ENCODE measurements at regions not wholly inside any gene's neighbourhood (a gene's known extent, or its start where the extent isn't known, plus 50 kb on each side); places are given as distances from the start of the nearest gene placed in this dataset.
A peak's percentile ranks its signal among the peaks of the same experiment; 100 is the strongest.
"Not testable (repeated sequence)": the region's sequence is repeated elsewhere in the genome, so short reads cannot be mapped to it uniquely, and the experiment has no call there.

DNA sequence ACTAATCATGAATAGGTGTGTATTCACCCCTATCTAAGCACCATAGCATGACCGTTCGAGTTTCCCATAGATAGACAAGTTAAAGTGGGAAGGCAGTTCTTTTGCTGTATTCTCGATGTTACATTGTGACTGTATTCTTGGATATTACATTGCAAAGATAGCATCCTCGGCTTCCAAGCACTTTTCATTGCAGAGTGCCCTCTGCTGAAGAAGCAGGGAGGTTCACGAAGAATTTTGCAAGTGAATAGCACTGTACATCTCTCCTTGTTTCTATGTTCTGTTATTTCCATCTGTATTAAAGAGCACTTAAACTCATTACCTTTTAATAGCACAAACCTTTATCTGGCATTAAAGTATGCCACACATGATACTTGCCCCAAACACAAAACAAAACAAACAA lies 426.7 kb upstream of the ARX start:
- peak in 1 of 2 experiments; percentile 7 for DNase-seq

- no peak for DNase-seq
These were observed 417.5 kb upstream of the ARX start for GRCh38 chrX:25433307-25433706.

- no peak for DNase-seq
These were observed 416.6 kb upstream of the ARX start for GRCh38 chrX:25432396-25432795.

GRCh38 chrX:25427873-25428555 lies 412.2 kb upstream of the ARX start:
- DNase-seq: no peak

- not testable (repeated sequence) for DNase-seq
These were observed 388.4 kb upstream of the ARX start for GRCh38 chrX:25404163-25404562.

GRCh38 chrX:25389266-25389665 lies 373.5 kb upstream of the ARX start:
- no peak for DNase-seq

- no peak for DNase-seq
These were observed 367.4 kb upstream of the ARX start for GRCh38 chrX:25383196-25383595.

DNA sequence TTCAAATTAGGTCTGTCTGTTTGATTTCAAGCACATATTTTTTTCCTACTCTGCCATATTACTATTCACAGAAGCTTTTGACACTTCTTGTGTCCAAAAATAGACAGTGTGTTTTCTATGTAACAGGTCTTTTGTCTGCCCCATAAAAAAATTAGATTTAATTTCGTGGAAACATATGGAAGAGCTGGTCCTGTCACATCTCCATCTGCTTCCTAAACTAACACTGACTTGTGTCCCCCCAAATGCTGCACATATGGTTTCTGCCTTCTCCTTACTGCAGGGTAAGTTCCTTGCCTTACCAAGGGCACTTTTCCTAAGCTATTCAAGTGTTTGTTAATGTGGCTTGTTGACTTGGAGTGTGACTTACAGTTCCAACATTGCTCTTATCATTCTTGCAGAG lies 340.7 kb upstream of the ARX start:
- no peak for DNase-seq

GRCh38 chrX:25344161-25344936 lies 328.6 kb upstream of the ARX start:
- peak; percentile 47 to 62 for DNase-seq

DNA sequence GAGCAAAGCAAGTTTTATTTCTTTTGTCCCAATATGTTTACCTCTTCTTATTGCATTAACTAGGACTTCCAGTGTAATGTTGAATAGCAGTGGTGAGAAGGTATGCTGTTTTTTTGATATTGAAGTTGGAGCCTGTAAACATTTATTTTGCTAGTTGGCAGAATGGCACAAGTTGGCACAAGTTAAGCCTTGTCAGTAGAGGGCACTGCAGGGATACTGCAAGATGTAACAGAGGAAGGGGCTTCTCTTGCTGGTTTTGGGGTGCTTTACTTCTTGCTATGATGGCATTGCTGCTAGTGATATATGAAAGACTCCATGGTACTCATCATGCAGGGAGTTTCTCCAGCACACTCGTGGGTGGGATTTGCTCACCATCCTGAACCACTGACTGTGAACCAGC lies 327.3 kb upstream of the ARX start:
- no peak for DNase-seq

GRCh38 chrX:25337841-25338240 lies 322.1 kb upstream of the ARX start:
- DNase-seq: no peak

DNA sequence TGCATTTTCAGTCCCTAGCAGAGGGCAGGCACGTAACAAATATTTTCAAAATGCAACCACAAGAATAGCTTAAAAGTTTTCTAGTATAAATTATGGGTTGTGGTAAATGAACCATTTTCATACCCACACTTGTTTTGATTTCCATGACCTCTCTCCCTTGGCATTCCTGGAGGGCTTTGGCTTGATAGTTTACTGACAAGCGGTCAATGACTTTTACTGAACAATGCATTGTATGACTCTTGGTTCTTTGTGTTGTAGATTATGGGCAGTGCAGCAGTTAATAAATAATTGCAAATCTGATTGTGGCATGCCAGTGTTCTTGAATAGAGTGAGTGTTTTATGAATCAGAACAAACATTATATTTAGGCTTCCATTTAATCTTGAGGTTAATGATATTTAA lies 285.2 kb upstream of the ARX start:
- no peak for DNase-seq

DNA sequence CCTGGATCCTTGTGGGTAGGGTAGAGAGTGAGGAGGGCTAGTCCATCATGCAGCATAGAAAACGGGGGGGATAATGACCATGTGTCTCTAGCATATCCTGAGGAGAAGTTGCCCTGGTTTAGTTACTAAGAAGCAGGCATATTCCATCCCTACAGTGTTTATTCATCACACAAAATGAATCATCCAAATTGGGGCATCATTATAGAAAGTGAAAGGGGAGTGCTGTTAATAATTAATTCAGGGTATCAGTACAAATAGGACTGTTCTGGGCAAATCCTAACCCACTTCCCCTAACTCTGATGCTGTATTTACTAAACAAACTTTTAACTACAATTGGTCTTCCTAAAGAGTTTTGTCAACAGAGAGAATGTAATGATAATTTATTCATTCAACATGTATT lies 281.1 kb upstream of the ARX start:
- no peak for DNase-seq

GRCh38 chrX:25295466-25295865 lies 279.7 kb upstream of the ARX start:
- DNase-seq: no peak

- no peak for DNase-seq
These were observed 274.4 kb upstream of the ARX start for GRCh38 chrX:25290132-25290531.

GRCh38 chrX:25288676-25289075 lies 272.9 kb upstream of the ARX start:
- no peak for DNase-seq

- DNase-seq: no peak
These were observed 271.8 kb upstream of the ARX start for GRCh38 chrX:25287521-25287920.

DNA sequence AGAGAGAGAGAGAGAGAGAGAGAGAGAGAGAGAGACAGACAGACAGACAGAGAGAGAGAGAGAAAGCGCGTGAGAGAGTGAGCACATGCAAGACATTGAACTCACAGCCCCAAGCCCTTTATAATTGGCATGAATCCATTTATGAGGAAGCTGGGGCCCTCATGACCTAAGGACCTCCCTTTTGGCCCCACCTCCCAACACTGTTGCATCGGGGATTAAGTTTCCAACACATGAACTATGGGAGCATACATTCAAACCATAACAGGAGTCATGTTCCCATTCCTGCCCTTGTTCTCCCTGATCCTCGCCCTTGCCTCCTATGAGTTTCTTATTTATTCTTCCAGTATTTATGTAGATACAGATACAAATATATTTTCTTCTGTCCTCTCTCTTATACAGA lies 269.8 kb upstream of the ARX start:
- no peak for DNase-seq

- DNase-seq: no peak
These were observed 263.7 kb upstream of the ARX start for GRCh38 chrX:25279510-25279909.

DNA sequence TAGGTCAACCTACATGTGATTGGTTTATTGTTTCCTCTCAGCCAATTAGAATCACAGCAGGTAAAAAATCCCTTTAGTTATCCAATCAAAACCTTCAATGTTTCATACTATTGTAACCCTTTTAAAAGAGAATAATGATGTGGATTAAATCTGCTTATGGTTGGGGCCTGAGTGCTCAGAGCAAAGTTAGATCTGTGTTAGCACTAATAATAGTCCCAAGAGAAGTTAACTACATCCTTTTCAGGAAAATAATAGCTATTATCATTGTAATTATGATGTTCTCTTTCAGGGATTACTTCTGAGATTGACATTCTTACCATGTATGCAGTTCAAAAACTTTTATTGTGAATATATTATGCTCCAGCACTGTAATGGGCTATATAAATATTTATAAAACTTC lies 262.6 kb upstream of the ARX start:
- peak; percentile 7 to 9 for DNase-seq

GRCh38 chrX:25277574-25277973 lies 261.8 kb upstream of the ARX start:
- DNase-seq: peak; percentile 16 to 21

- DNase-seq: no peak
These were observed 259.4 kb upstream of the ARX start for GRCh38 chrX:25275159-25275558.

DNA sequence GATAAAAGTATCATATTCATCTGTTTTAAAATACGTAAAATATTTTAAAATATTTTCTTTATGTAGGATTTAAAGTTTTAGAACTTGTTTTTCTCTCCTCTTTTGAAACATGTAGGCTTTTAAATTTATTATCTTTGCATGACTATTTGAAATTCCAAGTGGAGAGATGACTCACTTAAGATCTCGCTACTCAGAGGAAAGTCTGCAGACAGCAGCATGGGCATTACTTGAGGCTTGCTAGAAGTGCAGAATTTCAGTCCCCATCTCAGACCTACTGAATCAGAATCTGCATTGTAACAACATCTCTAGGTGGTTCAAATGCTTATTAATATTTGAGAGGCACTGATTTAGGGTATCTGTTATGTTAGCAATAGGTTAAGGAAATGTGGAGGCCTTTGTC lies 225.7 kb upstream of the ARX start:
- DNase-seq: no peak

- no peak for DNase-seq
These were observed 210.4 kb upstream of the ARX start for GRCh38 chrX:25226151-25226550.

- DNase-seq: no peak
These were observed 203.7 kb upstream of the ARX start for GRCh38 chrX:25219480-25219879.

Data from NCI-H1930 (cell line).